ENCODE measurements at regions not wholly inside any gene's neighbourhood (a gene's known extent, or its start where the extent isn't known, plus 50 kb on each side); places are given as distances from the start of the nearest gene placed in this dataset.

GRCh38 chr7:123259759-123260158, 60.0 kb upstream of the SLC13A1 start:
- DNase-seq (ENCODE audit: low spot score): no peak
